IMR-90 (cell line): ENCODE measurements at regions not wholly inside any gene's neighbourhood (a gene's known extent, or its start where the extent isn't known, plus 50 kb on each side); places are given as distances from the start of the nearest gene placed in this dataset.

ENCODE experiments used
- MAFK ChIP-seq: IDR thresholded peaks from 2 replicates; pipeline ENCODE4 v1.6.1; 2012; ENCODE audit warnings: low read depth, low read length, improper control_type of control experiment
- SMC3 ChIP-seq: fragments of 150-350 bp; IDR thresholded peaks from 2 replicates; pipeline ENCODE4 v1.6.1; 2016; ENCODE audit warnings: low read depth, mild to moderate bottlenecking, antibody characterized with exemption, low read length, moderate library complexity
- TF ChIP-seq, protein P1 (sequence below): conservative IDR thresholded peaks from 2 replicates; pipeline ENCODE4 v1.5.1; 2012; ENCODE audit warnings: mild to moderate bottlenecking, low read depth, low read length, improper control_type of control experiment
- TF ChIP-seq, protein P2 (sequence below): fragments of 150-350 bp; IDR thresholded peaks from 2 replicates; pipeline ENCODE4 v1.6.1; 2016; ENCODE audit warnings: low read depth, mild to moderate bottlenecking, low read length, moderate library complexity, borderline replicate concordance

DNA sequence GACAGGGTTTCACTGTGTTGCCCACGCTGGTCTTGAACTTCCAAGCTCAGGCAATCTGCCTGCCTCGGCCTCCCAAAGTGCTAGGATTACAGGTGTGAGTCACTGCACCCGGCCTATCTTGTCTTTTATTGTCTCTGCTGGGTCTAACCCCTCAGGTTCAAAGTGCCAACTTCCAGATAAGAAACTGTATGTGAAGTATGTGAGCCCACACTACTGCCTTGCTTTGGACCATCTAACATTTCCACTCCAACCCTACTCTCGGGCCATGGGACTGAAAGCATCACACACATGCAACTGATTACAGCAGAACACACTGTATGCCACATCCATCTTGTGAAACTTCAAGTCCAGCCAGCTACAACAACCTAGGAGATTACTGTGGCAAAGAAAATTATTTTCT, 256.1 kb upstream of the VEPH1 start:
- TF ChIP-seq, protein P1, sequence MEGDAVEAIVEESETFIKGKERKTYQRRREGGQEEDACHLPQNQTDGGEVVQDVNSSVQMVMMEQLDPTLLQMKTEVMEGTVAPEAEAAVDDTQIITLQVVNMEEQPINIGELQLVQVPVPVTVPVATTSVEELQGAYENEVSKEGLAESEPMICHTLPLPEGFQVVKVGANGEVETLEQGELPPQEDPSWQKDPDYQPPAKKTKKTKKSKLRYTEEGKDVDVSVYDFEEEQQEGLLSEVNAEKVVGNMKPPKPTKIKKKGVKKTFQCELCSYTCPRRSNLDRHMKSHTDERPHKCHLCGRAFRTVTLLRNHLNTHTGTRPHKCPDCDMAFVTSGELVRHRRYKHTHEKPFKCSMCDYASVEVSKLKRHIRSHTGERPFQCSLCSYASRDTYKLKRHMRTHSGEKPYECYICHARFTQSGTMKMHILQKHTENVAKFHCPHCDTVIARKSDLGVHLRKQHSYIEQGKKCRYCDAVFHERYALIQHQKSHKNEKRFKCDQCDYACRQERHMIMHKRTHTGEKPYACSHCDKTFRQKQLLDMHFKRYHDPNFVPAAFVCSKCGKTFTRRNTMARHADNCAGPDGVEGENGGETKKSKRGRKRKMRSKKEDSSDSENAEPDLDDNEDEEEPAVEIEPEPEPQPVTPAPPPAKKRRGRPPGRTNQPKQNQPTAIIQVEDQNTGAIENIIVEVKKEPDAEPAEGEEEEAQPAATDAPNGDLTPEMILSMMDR: no peak
- TF ChIP-seq SMC3 (no peak), MAFK (no peak)
- TF ChIP-seq, protein P2, sequence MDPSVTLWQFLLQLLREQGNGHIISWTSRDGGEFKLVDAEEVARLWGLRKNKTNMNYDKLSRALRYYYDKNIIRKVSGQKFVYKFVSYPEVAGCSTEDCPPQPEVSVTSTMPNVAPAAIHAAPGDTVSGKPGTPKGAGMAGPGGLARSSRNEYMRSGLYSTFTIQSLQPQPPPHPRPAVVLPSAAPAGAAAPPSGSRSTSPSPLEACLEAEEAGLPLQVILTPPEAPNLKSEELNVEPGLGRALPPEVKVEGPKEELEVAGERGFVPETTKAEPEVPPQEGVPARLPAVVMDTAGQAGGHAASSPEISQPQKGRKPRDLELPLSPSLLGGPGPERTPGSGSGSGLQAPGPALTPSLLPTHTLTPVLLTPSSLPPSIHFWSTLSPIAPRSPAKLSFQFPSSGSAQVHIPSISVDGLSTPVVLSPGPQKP: no peak
